Dermis microvascular lymphatic vessel endothelial cell (primary cell): ENCODE measurements at regions not wholly inside any gene's neighbourhood (a gene's known extent, or its start where the extent isn't known, plus 50 kb on each side); places are given as distances from the start of the nearest gene placed in this dataset.
A peak's percentile ranks its signal among the peaks of the same experiment; 100 is the strongest.

Experiments
- DNase-seq, 2 donors: peaks; one replicate each; pipeline versions ENCODE4 v3.0.0 to v3.0.0-alpha.2; 2010; ENCODE audit warnings: low read depth in 2 of 2

DNA sequence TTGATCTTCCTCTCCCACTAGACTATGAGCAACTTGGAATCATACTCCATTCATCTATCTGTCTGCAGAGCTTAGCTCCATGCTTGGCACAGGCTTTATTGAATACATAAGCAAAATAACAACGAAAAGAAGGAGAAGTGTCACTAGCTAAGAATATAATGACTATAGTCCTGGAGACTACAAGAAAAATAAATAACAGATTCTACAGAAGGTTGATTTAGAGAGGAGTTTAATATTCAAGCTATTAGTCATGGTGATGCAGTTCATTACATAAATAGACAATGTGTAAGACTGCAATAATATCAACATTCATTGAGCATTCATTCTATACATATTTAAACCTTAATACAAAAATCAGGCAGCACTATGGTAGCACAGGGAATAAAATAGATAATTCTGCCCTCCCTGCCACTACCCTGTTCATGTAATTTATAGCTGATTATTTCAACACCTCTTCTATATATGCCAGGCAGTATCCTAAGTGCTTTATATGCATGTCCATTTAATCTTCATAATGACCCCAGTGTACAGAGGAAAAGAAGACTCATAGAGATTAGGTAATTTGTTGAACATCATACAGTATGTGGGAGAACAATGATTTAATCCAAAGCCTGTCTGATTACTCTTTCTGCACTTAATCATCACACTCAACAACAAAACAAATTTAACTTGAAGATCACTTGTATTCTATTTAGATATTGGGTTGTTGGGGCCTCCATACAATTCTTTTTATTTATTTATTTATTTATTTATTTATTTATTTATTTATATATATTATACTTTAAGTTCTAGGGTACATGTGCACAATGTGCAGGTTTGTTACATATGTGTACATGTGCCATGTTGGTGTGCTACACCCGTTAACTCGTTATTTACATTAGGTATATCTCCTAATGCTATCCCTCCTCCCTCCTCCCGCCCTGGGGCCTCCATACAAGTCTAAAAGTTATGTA is 165.3 kb downstream of the RNF152 start:
- DNase-seq, result peak in 1 of 2 donors; percentile 25

DNA sequence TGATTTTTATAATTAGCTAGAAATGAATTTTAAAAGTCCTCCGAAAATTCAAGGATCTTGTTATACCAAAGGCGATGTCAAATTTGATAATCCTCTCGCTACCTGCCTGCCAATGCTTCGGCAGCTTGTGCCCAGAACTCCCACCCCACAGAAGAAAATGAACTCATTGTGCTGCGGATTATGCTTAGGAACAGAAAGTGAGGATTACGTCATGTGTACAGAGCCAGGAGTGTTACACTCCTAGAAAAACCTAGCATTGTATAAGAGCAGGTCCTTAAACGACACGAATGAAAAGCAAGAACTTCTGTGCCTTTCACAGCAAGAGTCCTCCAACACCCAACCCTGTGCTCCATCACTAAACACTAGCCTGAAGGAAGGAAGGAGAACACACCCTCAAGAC is 168.3 kb downstream of the RNF152 start:
- DNase-seq, result no peak

- no peak for DNase-seq
Measured at GRCh38 chr18:61722247-61722646, 170.6 kb downstream of the RNF152 start.

- DNase-seq, result no peak
Measured at GRCh38 chr18:61720496-61720895, 172.3 kb downstream of the RNF152 start.

- peak in 1 of 2 donors; percentile 88 for DNase-seq
Measured at GRCh38 chr18:61719671-61720070, 173.1 kb downstream of the RNF152 start.

GRCh38 chr18:61718944-61719343 is 173.9 kb downstream of the RNF152 start:
- DNase-seq, result no peak

DNA sequence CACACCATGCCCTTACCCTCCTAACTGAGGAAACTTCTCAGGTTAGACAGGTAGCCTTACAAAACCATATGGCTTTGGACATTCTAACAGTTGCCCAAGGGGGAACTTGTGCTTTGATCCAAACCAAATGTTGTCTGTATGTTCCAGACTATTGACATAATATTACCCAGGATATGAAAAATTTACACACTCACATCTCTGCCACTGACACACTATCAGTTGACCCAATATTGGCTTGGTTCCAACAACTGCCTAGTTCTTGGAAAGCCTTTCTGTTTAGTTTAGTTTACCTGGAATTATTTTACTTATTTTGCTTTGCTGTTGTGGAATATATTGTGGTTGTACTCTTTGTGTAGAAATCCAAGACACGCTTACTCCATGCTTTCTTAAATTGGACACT is 178.4 kb downstream of the RNF152 start:
- DNase-seq, result no peak

- no peak for DNase-seq
Measured at GRCh38 chr18:61713502-61713901, 179.3 kb downstream of the RNF152 start.

GRCh38 chr18:61710082-61710620 is 182.7 kb downstream of the RNF152 start:
- DNase-seq, result no peak

GRCh38 chr18:61706276-61706915 is 186.4 kb downstream of the RNF152 start:
- DNase-seq, result no peak

DNA sequence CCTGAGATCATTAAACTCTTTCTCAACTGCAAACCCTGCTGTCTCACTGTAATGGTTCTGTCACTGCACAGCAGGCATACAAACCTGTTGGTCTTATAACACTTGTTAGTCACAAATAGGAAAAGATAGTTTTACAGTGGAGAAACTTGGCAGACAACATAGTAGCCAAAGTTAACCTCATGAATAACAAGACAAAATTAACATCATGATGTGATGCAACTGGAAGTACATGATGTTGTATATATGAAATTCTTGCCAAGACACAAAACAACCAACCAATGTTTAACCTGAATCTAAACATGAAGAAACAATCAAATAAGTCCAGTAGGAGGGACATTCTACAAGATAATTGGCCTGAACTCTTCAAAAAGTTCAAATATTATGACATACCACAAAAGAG is 189.3 kb downstream of the RNF152 start:
- no peak for DNase-seq

DNA sequence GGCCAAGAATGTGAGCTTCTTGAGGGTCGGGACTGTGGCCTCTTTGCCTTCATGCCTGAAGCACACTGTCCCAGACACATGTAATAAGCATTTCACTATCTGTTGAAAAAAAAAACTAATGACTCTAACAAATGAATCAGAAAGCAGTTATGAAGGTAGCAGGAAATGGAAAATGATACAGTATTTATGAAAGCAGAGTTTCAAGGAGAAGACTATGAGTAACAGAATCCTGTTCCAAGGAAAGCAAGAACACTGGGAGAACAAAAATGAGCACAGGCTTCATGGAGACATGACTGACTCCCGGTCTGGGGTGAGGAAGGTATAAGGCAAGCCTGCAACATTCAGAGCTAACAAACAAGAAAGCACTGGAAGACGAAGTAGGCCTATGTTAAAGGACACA is 190.8 kb downstream of the RNF152 start:
- peak in 1 of 2 donors; percentile 72 for DNase-seq

GRCh38 chr18:61699397-61700110 is 193.3 kb downstream of the RNF152 start:
- DNase-seq, result no peak

GRCh38 chr18:61697306-61697909 is 195.4 kb downstream of the RNF152 start:
- peak; percentile 29 to 75 for DNase-seq

DNA sequence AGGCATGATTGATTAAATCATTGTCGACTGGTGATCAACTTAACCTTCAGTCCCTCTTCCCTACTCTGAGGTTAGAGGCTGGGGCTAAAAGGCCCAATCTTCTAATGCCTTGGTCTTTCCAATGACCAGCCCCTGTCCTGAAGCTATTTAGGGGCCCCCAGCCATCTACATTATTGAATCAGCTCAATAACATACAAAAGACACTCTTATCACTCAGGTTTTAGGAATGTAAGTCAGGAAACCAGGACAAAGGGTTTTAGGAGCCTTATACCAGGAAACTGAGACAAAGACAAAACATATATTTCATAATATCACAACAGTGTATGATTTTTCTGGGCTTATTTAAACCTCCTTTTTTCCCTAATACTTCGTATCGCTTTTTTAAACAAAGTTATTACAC is 198.6 kb downstream of the RNF152 start:
- DNase-seq, result peak in 1 of 2 donors; percentile 69

GRCh38 chr18:61690418-61691138 is 202.2 kb downstream of the RNF152 start:
- DNase-seq, result no peak

DNA sequence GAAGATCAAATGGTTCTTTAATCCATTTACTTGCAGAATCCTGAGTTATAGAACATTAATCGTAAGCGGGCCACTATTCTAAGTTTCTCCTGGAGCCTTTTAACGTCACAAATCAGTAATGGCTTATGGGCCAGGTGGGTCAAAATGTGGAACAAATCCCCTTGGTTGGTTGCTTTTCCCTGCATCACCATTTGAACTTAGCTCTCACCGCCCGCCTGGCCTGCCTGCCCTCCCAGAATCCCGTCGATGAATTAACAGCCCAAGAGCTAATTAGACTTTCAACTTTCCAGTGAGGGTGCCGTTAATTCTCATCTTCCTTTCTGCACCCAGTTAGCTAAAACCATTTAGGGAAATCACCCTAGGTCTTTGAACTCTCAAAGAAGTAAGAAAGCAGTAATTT is 205.5 kb downstream of the RNF152 start:
- no peak for DNase-seq

- DNase-seq, result no peak
Measured at GRCh38 chr18:61683856-61684255, 209.0 kb downstream of the RNF152 start.

GRCh38 chr18:61681065-61681464 is 211.7 kb downstream of the RNF152 start:
- DNase-seq, result no peak

DNA sequence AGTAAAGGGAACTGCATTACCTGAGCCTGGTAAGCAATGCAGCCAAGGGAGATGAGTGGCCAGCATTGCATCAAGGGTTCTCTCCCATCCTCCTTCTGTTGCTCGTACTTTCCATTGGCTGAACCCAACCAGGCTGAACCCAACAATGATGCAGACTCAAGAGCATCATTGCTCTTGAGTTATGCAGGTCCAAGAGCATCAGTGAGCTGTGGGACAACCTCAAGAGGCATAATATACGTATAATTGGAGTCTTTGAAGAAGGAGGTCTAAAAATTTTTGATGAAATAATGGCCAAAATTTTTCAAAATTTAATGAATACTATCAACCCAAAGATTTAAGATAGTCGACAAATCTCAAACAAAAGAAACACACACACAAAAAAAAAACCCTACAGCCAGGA is 213.0 kb downstream of the RNF152 start:
- peak in 1 of 2 donors; percentile 17 for DNase-seq
